BLaER1 treated with 17β-estradiol and CSF1 and Interleukin-3, amounts not matched to agents 10 nM and 100 nM (cell line): ENCODE measurements at regions not wholly inside any gene's neighbourhood (a gene's known extent, or its start where the extent isn't known, plus 50 kb on each side); places are given as distances from the start of the nearest gene placed in this dataset.

Experiments used
- H3K27ac ChIP-seq, 11 experiments: shearing (Covaris generic); formaldehyde crosslinking; 2 replicates each; pipeline ENCODE4 v1.8.1; 2022
- H3K27me3 ChIP-seq, 11 experiments: shearing (Covaris generic); formaldehyde crosslinking; 2 replicates each; pipeline ENCODE4 v1.8.1; 2022
- H3K36me3 ChIP-seq, 11 experiments: shearing (Covaris generic); formaldehyde crosslinking; 2 replicates each; pipeline ENCODE4 v1.8.1; 2022
- H3K4me1 ChIP-seq, 10 experiments: shearing (Covaris generic); formaldehyde crosslinking; 2 replicates each; pipeline ENCODE4 v1.8.1; 2022
- H3K4me2 ChIP-seq, 11 experiments: shearing (Covaris generic); formaldehyde crosslinking; 2 replicates each; pipeline ENCODE4 v1.8.1; 2022
- H3K4me3 ChIP-seq, 10 experiments: shearing (Covaris generic); formaldehyde crosslinking; 2 replicates each; pipeline ENCODE4 v1.8.1; 2022
- H3K9ac ChIP-seq, 11 experiments: shearing (Covaris generic); formaldehyde crosslinking; 2 replicates each; pipeline ENCODE4 v1.8.1; 2022
- H3K9me3 ChIP-seq, 11 experiments: shearing (Covaris generic); formaldehyde crosslinking; replicated peaks in 1 of 11; 2 replicates each; pipeline ENCODE4 v1.8.1; 2022
- H4K20me1 ChIP-seq, 11 experiments: shearing (Covaris generic); formaldehyde crosslinking; 2 replicates each; pipeline ENCODE4 v1.8.1; 2022
- Cebpa-rat ChIP-seq, 11 experiments: shearing (Covaris generic); IDR thresholded peaks; 2 replicates each; pipeline ENCODE4 v1.8.1; 2022

DNA sequence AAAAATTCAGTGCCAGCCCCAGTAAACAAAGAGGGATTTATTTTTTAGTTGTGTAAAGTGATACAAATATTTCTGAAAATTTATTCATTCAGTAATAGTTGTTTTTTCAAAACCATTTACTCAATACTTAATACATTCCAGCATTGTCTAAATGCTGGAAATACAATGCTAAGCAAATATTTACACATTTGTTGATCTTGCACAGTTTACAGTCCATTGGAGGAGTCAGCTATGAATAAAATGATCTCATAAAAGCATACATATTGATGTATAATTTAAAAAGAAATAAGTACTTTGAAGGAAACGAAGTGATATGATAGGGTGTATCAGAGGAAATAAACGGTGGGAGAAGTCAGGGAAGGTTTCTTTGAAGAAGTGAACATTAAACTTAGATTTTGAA is 1942.1 kb upstream of the ADGRL3 start:
- H3K4me3 ChIP-seq: no peak overlapping the region

DNA sequence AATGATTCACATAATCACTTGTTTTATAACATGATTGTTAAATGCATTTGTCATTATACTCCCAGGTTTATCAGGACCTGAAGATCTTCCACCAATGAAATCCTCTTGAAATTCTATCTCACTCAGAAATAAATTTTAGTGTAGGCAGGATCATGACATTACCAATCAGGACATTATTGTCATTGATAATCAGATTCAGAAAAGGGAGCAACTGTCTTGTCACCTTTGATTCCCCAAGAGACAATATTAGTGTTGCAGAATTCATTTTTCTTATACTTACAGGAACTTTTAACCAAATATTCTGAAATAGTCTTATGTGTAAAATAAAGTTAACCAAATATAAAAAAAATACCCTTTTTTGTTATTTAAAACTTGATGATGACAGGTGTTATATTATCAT is 1892.5 kb upstream of the ADGRL3 start:
- Histone ChIP-seq H3K27me3 (no peaks in the 10 kb centered on the region), H3K36me3 (no peaks in the 10 kb centered on the region), H3K9me3 (no peaks in the 10 kb centered on the region), H3K9ac (no peak overlapping the region), H3K27ac (no peak overlapping the region), H3K4me3 (no peak overlapping the region), H3K4me1 (no peaks in the 10 kb centered on the region), H3K4me2 (no peak overlapping the region), H4K20me1 (no peaks in the 10 kb centered on the region)
- TF ChIP-seq Cebpa-rat (IDR thresholded peaks at IDR 0.05): no peak

More for the DNA sequence above, 1942.1 kb upstream of the ADGRL3 start:
- Histone ChIP-seq H3K36me3 (no peaks in the 10 kb centered on the region), H3K27ac (no peak overlapping the region), H3K9ac (no peak overlapping the region), H3K27me3 (no peaks in the 10 kb centered on the region), H3K9me3 (no peaks in the 10 kb centered on the region), H3K4me1 (no peaks in the 10 kb centered on the region), H4K20me1 (no peaks in the 10 kb centered on the region), H3K4me2 (no peak overlapping the region)
- TF ChIP-seq Cebpa-rat (IDR thresholded peaks at IDR 0.05): no peak

DNA sequence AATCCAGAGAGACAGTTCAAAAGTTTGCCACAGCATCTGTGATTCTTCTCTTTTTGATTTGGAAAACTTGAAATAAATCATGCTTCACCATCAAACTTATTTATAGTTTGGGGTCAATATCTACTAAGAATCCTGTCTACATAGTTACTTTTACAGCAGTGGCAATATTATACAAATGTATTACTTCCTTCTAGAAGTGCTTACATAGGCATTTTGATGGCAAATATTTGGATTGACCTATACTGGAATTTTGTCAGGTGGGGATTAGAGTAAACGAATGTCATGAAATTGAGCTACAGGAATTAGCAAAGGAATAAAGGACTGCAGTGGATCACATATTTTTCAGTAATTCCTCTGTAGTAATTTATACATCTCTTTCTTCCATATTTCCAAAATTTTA is 1885.5 kb upstream of the ADGRL3 start:
- Histone ChIP-seq H3K4me2 (no peak overlapping the region), H4K20me1 (no peaks in the 10 kb centered on the region), H3K9ac (no peak overlapping the region), H3K36me3 (no peaks in the 10 kb centered on the region), H3K27ac (no peak overlapping the region), H3K4me3 (no peak overlapping the region), H3K27me3 (no peaks in the 10 kb centered on the region), H3K4me1 (no peaks in the 10 kb centered on the region), H3K9me3 (no peaks in the 10 kb centered on the region)
- no peak for TF ChIP-seq Cebpa-rat (IDR thresholded peaks at IDR 0.05)

DNA sequence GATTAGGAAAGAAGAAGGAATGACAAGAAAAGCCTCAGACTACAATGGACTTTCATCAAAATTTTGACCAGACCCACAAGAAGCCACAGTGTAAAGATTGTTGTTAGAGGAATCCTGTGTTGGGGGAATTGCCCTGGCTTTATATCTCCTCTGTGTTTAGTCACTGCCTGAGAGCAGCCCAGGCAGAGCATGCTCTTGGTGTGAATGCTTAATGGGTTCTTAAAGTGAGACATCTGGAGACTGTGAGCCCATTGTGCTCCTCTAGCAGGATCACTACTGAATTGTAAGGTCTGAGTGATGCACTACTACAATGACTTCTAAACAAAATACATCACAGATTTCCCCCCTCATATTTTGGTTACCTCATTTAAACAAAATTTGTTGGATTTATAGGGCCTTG is 1860.5 kb upstream of the ADGRL3 start:
- H3K27ac ChIP-seq: no peak overlapping the region
- no peaks in the 10 kb centered on the region for H3K27me3 ChIP-seq
- H3K9ac ChIP-seq: no peak overlapping the region
- no peaks in the 10 kb centered on the region for H3K36me3 ChIP-seq
- no peaks in the 10 kb centered on the region for H3K4me1 ChIP-seq
- TF ChIP-seq Cebpa-rat (IDR thresholded peaks at IDR 0.05): no peak
- H3K4me2 ChIP-seq: no peak overlapping the region
- H3K9me3 ChIP-seq: no peaks in the 10 kb centered on the region
- no peak overlapping the region for H3K4me3 ChIP-seq
- H4K20me1 ChIP-seq: no peaks in the 10 kb centered on the region

DNA sequence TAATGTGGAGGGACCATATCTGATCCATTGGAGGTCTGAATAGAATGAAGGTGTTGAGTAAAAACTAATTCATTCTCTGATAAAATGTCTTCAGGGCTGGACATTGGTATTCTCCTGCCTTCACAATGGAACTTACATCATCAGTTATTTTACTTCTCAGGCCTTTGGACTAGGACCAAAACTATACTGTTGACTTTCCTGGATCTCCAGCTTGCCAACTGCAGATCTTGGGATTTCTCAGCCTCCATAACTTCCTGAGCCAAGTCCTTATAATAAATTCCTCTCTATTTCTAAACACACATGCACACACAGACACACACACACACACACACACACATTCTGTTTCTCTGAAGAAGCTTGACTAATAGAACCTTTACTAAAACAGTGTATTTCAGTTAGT is 1858.6 kb upstream of the ADGRL3 start:
- no peak overlapping the region for H3K4me3 ChIP-seq
- no peak overlapping the region for H3K4me2 ChIP-seq
- H4K20me1 ChIP-seq: no peaks in the 10 kb centered on the region
- TF ChIP-seq Cebpa-rat (IDR thresholded peaks at IDR 0.05): no peak
- H3K36me3 ChIP-seq: no peaks in the 10 kb centered on the region
- no peaks in the 10 kb centered on the region for H3K9me3 ChIP-seq
- no peak overlapping the region for H3K9ac ChIP-seq
- H3K27ac ChIP-seq: no peak overlapping the region
- no peaks in the 10 kb centered on the region for H3K27me3 ChIP-seq
- H3K4me1 ChIP-seq: no peaks in the 10 kb centered on the region

DNA sequence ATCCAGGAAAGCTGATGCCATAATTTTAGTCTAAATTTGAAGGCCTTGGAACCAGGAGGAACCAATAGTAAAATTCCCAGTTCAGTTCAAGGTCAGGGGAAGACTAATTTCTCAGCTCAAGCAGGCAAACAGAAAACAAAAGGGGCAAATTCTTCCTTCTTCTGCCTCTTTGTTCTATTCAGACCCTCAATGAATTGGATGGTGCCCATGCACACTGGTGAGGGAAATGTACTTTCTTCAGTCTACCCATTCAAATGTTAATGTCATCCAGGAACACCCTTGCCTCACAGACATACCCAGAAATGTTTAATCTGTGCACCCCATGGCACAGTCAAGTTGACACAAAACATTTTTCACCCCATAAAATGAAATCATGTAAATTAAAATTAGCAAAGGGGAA is 1851.2 kb upstream of the ADGRL3 start:
- no peak overlapping the region for H3K9ac ChIP-seq
- no peak for TF ChIP-seq Cebpa-rat (IDR thresholded peaks at IDR 0.05)
- no peak overlapping the region for H3K27ac ChIP-seq
- no peaks in the 10 kb centered on the region for H3K4me1 ChIP-seq
- no peaks in the 10 kb centered on the region for H4K20me1 ChIP-seq
- no peaks in the 10 kb centered on the region for H3K36me3 ChIP-seq
- H3K4me2 ChIP-seq: no peak overlapping the region
- no peaks in the 10 kb centered on the region for H3K27me3 ChIP-seq
- H3K4me3 ChIP-seq: no peak overlapping the region
- no peaks in the 10 kb centered on the region for H3K9me3 ChIP-seq

DNA sequence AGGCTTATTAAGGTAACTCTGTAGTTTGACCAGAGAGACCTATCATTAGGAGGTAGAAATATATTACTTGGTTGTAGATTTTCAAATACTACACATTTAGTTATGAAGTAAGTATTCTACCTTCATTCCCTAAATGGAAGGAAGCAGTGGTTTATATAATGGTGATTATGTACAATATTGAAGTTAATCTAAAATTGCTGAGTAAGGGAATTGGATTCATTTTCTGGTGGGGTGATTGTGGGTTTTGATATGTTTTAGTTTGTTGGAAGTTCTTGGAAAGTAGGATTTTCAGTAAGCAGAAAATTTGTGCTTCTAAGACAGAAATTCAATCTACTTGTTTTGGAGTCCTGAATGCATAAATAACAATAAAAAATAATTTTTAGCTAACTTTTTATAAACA is 1830.9 kb upstream of the ADGRL3 start:
- Histone ChIP-seq H3K27ac (no peak overlapping the region), H3K9me3 (no peaks in the 10 kb centered on the region), H3K4me3 (no peak overlapping the region), H4K20me1 (no peaks in the 10 kb centered on the region), H3K4me2 (no peak overlapping the region), H3K9ac (no peak overlapping the region), H3K27me3 (no peaks in the 10 kb centered on the region), H3K36me3 (no peaks in the 10 kb centered on the region), H3K4me1 (no peaks in the 10 kb centered on the region)
- TF ChIP-seq Cebpa-rat (IDR thresholded peaks at IDR 0.05): no peak

DNA sequence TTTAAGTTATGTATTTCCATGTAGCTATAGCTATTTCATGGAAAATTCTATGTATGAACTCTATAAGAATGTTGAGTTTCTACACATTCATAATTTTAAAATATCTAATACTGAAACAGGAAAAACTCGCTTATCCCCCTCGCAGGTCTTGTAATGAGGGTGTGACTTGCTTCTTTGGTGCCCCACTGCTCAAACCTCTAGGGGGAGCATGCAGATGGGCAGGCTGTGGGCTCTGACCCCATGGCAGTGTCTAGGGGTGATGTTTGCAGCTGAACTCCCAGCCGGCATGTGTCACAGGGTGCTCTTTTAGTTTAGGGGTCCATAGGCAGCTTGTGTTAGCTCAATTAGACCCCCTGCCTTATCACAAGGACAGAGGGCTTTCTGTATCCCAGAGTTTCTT is 1825.7 kb upstream of the ADGRL3 start:
- Histone ChIP-seq H3K36me3 (no peaks in the 10 kb centered on the region), H4K20me1 (no peaks in the 10 kb centered on the region), H3K4me3 (no peak overlapping the region), H3K9me3 (peaks cover 0 to 11% (median 5%) of the 10 kb centered on the region in 11 experiments; a peak in 4 of 22 replicates), H3K4me1 (no peaks in the 10 kb centered on the region), H3K4me2 (no peak overlapping the region), H3K27me3 (no peaks in the 10 kb centered on the region), H3K27ac (no peak overlapping the region), H3K9ac (no peak overlapping the region)
- TF ChIP-seq Cebpa-rat (IDR thresholded peaks at IDR 0.05): no peak

DNA sequence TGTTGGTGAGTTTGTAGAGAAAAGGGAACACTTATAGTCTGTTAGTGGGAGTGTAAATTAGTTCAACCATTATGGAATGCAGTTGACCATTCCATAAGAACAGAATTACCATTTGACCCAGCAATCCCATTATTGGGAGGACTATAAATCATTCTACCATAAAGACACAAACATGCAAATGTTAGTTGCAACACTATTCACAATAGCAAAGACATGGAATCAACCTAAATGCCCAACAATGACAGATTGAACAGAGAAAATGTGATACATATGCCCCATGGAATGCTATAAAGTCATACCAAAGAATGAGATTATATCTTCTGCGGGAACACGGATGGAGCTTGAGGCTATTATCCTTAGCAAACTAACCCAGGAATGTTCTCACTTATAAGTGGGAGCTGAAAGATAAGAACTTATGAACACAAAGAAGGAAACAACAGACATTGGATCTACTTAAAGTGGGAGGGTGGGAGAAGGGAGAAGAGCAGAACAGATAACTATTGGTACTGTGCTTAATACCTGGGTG is 1819.2 kb upstream of the ADGRL3 start:
- Histone ChIP-seq H3K4me3 (no peak overlapping the region), H3K9ac (no peak overlapping the region), H3K36me3 (no peaks in the 10 kb centered on the region), H3K4me2 (no peak overlapping the region), H3K9me3 (peaks cover 0 to 11% (median 5%) of the 10 kb centered on the region in 11 experiments; a peak in 4 of 22 replicates), H3K4me1 (no peaks in the 10 kb centered on the region), H4K20me1 (no peaks in the 10 kb centered on the region), H3K27ac (no peak overlapping the region), H3K27me3 (no peaks in the 10 kb centered on the region)
- TF ChIP-seq Cebpa-rat (IDR thresholded peaks at IDR 0.05): no peak

DNA sequence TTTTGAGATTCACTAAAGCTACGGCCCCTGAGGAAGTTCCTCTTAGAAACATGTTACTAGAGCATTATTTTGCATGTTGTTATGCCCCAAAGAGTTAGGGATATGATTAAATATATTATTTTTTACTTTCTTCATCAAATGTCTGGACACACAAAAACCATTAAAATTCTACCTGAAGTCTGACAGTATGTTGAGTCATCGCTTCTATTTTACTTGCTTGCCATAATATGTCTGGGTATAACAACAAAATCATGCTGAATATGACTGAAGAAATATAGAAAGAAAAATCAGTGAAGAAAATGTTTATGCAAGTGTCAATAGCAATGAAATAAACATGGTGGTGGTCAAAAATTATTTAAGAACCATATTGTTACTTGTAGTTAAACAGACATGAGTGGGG is 1818.5 kb upstream of the ADGRL3 start:
- Histone ChIP-seq H3K36me3 (no peaks in the 10 kb centered on the region), H3K4me3 (no peak overlapping the region)
- no peak for TF ChIP-seq Cebpa-rat (IDR thresholded peaks at IDR 0.05)

More for the DNA sequence above, 1818.5 kb upstream of the ADGRL3 start:
- no peaks in the 10 kb centered on the region for H3K4me1 ChIP-seq
- peaks cover 0 to 11% (median 5%) of the 10 kb centered on the region in 11 experiments; a peak in 4 of 22 replicates for H3K9me3 ChIP-seq
- no peak overlapping the region for H3K9ac ChIP-seq
- H3K27ac ChIP-seq: no peak overlapping the region
- H4K20me1 ChIP-seq: no peaks in the 10 kb centered on the region
- H3K4me2 ChIP-seq: no peak overlapping the region
- H3K27me3 ChIP-seq: no peaks in the 10 kb centered on the region
